Stomach (tissue), 8 donors: ENCODE measurements at regions not wholly inside any gene's neighbourhood (a gene's known extent, or its start where the extent isn't known, plus 50 kb on each side); places are given as distances from the start of the nearest gene placed in this dataset.

Experiments
- DNase-seq, 2 donors: peaks; one replicate each; pipeline versions ENCODE4 v3.0.0 to v3.0.0-alpha.2; 2013 to 2019
- H3K27ac ChIP-seq, 5 donors: fragments of 200-600 bp in 4 of 5; sonication (generic) in 4 of 5; one replicate each; pipeline ENCODE4 v1.5.1; 2013 to 2019; ENCODE audit warnings: mild to moderate bottlenecking in 1 of 5, moderate library complexity in 1 of 5
- H3K27me3 ChIP-seq, 3 donors: fragments of 200-600 bp; sonication (generic); one replicate each; pipeline ENCODE4 v1.5.1; 2017 to 2019; ENCODE audit warnings: mixed run types in 1 of 3
- H3K36me3 ChIP-seq, 4 donors: fragments of 200-600 bp; sonication (generic); 1 replicate in 3 of 4; 2 replicates in 1 of 4; pipeline ENCODE4 v1.5.1; 2016 to 2019
- H3K4me1 ChIP-seq, 4 donors: fragments of 200-600 bp; sonication (generic); one replicate each; pipeline ENCODE4 v1.5.1; 2016 to 2019
- H3K4me3 ChIP-seq, 4 donors: fragments of 200-600 bp; sonication (generic) in 3 of 4; one replicate each; pipeline ENCODE4 v1.5.1; 2016 to 2019; ENCODE audit warnings: mild to moderate bottlenecking in 1 of 4
- H3K9me3 ChIP-seq, 4 donors: fragments of 200-600 bp; sonication (generic); one replicate each; pipeline ENCODE4 v1.5.1; 2016 to 2019
- EP300 ChIP-seq: sonication (generic); formaldehyde crosslinking; IDR thresholded peaks from one replicate; pipeline ENCODE4 v1.6.1; 2017; ENCODE audit warnings: antibody characterized with exemption
- POLR2A ChIP-seq, 4 donors: fragments of 450-650 bp; IDR thresholded peaks; one replicate each; pipeline ENCODE4 v1.6.1; 2016; ENCODE audit warnings: antibody characterized with exemption in 4 of 4, control low read depth in 2 of 4, mild to moderate bottlenecking in 1 of 4, moderate library complexity in 1 of 4
- POLR2AphosphoS5 ChIP-seq, 3 donors: sonication (generic); formaldehyde crosslinking; IDR thresholded peaks; one replicate each; pipeline ENCODE4 v1.6.1; 2016; ENCODE audit warnings: antibody characterized with exemption in 3 of 3
- WGBS, 5 donors: extraction: QIAGEN DNeasy Blood & Tissue Kit in 3 of 5; methylation state at CpG; one replicate each; pipeline versions ENCODE4 v1.1.5 to v1.1.7; 2013 to 2018; 5-methylcytosine and 5-hydroxymethylcytosine counted together
- intact Hi-C: fragments of 100-400 bp; cut with DNase I; formaldehyde crosslinking; loops from one replicate; pipeline ENCODE4 v1.15.1; 2023; ENCODE audit warnings: low total_unique reads
- TF ChIP-seq, protein P1 (sequence below), 7 experiments: fragments of 450-650 bp in 4 of 7; fragments of 200-600 bp in 3 of 7; sonication (generic) in 3 of 7; IDR thresholded peaks; one replicate each; pipeline ENCODE4 v1.5.1; 2016 to 2019; ENCODE audit warnings: antibody characterized with exemption in 7 of 7, control low read depth in 2 of 7, mild to moderate bottlenecking in 1 of 7
- donor health status: healthy with polysubstance abuse.
- donor health status: Bipolar disorder and iron deficiency.
- donor health status: healthy.

DNA sequence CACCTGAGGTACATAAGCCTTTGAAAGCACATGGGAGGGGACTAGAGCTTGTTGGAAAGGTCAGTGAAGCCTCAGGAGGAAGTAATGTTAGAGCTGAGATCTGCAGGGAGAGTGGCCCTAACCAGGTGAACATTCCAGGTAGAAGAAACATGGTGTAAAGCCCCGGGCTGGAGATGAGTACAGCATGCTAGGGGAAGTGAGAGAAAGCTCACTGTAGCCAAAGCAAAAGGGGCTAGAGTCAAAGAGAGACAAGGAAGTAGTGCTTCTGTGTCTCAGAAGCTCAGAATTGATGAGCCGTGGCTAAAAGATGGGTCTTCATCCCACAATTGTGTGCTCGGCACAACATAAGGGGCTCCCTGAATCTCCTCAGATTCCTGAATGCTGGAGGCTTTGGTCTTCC is 481.8 kb downstream of the XYLT1 start:
- TF ChIP-seq, protein P1, sequence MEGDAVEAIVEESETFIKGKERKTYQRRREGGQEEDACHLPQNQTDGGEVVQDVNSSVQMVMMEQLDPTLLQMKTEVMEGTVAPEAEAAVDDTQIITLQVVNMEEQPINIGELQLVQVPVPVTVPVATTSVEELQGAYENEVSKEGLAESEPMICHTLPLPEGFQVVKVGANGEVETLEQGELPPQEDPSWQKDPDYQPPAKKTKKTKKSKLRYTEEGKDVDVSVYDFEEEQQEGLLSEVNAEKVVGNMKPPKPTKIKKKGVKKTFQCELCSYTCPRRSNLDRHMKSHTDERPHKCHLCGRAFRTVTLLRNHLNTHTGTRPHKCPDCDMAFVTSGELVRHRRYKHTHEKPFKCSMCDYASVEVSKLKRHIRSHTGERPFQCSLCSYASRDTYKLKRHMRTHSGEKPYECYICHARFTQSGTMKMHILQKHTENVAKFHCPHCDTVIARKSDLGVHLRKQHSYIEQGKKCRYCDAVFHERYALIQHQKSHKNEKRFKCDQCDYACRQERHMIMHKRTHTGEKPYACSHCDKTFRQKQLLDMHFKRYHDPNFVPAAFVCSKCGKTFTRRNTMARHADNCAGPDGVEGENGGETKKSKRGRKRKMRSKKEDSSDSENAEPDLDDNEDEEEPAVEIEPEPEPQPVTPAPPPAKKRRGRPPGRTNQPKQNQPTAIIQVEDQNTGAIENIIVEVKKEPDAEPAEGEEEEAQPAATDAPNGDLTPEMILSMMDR (IDR thresholded peaks at IDR 0.05) = no peak
- TF ChIP-seq POLR2A (IDR thresholded peaks at IDR 0.05) = no peak
- no peak overlapping the region for H3K27ac ChIP-seq
- H3K36me3 ChIP-seq = no peaks in the 10 kb centered on the region
- 64 to 81% (median 73%) methylated on average over 3 of the region's 3 CpGs for WGBS, 5 donors
- intact Hi-C loops = no loop called here
- H3K4me3 ChIP-seq = no peak overlapping the region
- no peak for DNase-seq
- no peaks in the 10 kb centered on the region for H3K4me1 ChIP-seq
- peaks cover 0 to 4% (median 0%) of the 10 kb centered on the region in 4 donors for H3K9me3 ChIP-seq
- no peaks in the 10 kb centered on the region for H3K27me3 ChIP-seq

DNA sequence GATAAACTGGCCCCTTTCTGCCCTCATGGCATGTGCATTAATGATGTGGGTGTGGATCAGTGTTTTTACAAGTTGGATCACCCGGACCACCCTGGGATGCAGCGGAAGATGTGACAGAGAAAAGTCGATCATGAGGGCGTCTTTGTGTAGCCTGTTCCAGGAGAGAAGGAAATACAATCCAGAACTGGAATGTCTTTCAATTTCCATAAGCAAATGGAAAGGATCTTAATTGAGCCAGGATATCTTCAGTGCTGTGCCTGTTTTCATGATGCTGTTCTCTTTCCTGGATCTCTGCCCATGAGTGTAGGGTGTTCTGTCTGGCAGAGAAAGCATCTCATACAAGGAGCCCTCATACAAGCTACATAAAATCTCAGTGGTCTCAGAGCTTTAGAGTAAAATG is 481.4 kb downstream of the XYLT1 start:
- intact Hi-C loops = no loop called here
- Histone ChIP-seq H3K27me3 (no peaks in the 10 kb centered on the region), H3K36me3 (no peaks in the 10 kb centered on the region), H3K4me3 (no peak overlapping the region), H3K4me1 (no peaks in the 10 kb centered on the region), H3K9me3 (peaks cover 0 to 4% (median 0%) of the 10 kb centered on the region in 4 donors), H3K27ac (no peak overlapping the region)
- DNase-seq = peak in 1 of 2 donors; percentile 12
- 73 to 92% (median 88%) methylated on average over 4 of the region's 4 CpGs for WGBS, 5 donors
- no peak for TF ChIP-seq POLR2A (IDR thresholded peaks at IDR 0.05)
- TF ChIP-seq, protein P1 (IDR thresholded peaks at IDR 0.05) = no peak
- TF ChIP-seq EP300 = no peak
- no peak for TF ChIP-seq POLR2AphosphoS5 (IDR thresholded peaks at IDR 0.05)

DNA sequence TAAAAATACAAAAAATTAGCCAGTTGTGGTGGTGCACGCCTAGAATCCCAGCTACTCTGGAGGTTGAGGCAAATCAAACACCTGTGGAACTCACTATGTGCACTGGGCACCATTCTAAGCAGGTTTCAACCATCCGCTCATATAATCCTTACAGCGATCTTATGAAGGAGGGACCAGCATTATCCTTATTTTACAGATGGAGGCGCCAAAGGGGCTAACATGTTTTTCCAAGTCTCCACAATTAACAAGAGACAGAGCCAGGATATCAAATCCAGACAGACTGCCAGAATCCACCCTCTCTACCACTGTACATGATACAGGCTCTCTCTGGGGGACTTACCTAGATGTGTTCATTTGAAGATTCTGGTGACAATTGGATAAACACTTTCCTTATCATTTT is 479.0 kb downstream of the XYLT1 start:
- no peak for DNase-seq
- Histone ChIP-seq H3K9me3 (no peaks in the 10 kb centered on the region), H3K4me3 (no peak overlapping the region), H3K36me3 (no peaks in the 10 kb centered on the region), H3K4me1 (no peaks in the 10 kb centered on the region), H3K27me3 (no peaks in the 10 kb centered on the region), H3K27ac (no peak overlapping the region)
- WGBS, 5 donors = 85 to 96% (median 89%) methylated on average over 4 of the region's 4 CpGs
- intact Hi-C loops = no loop called here
- TF ChIP-seq POLR2AphosphoS5 (IDR thresholded peaks at IDR 0.05) (no peak), EP300 (no peak), POLR2A (IDR thresholded peaks at IDR 0.05) (no peak)
- TF ChIP-seq, protein P1 (IDR thresholded peaks at IDR 0.05) = no peak

DNA sequence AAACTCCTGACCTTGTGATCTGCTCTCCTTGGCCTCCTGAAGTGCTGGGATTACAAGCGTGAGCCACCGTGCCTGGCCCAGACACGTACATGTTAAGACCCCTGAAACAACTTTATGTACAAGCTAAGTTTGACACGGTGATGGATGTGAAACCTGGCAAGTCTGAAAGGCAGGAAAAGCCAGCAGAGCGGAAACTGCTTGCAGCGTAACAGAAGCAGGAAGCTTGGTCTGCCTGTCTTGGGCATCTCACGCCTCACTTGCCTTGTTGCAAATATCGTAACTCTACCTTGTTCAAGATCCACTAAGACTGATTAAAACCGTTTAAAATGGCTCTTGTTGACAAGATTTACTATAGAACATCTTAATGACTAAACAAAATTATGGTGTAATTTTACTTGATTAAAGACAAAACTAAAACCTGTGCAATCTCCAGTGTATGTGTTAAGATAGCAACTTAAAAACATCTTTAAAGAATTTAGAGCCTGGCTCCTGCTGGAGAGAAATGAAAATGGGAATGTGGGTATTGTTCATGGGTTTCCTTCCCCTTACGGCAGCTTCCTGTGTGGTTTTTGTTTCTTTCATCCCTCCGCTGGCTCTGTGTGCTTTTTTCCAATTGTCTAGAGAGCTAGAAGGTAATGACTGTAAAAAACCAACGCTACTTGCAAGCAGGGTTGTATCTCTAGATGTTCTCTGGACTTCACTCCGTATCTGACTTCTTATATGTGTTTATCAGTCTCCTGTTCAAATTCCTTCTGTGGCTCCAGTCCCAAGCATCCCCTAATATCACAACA is 477.6 kb downstream of the XYLT1 start:
- TF ChIP-seq, protein P1 (IDR thresholded peaks at IDR 0.05) = no peak
- TF ChIP-seq EP300 (no peak), POLR2AphosphoS5 (IDR thresholded peaks at IDR 0.05) (no peak), POLR2A (IDR thresholded peaks at IDR 0.05) (no peak)
- DNase-seq = peak in 1 of 2 donors; percentile 26

More for the DNA sequence above, 477.6 kb downstream of the XYLT1 start:
- H3K4me3 ChIP-seq = no peak overlapping the region
- no peaks in the 10 kb centered on the region for H3K36me3 ChIP-seq
- H3K4me1 ChIP-seq = no peaks in the 10 kb centered on the region
- H3K27ac ChIP-seq = no peak overlapping the region
- no peaks in the 10 kb centered on the region for H3K27me3 ChIP-seq
- intact Hi-C loops = no loop called here
- 46 to 56% (median 52%) methylated on average over 13 of the region's 13 CpGs for WGBS, 5 donors
- no peaks in the 10 kb centered on the region for H3K9me3 ChIP-seq
